Germinal center (tissue), 1 donor: ENCODE measurements at regions not wholly inside any gene's neighbourhood (a gene's known extent, or its start where the extent isn't known, plus 50 kb on each side); places are given as distances from the start of the nearest gene placed in this dataset.

Experiments
- DNase-seq: peaks from one replicate; pipeline ENCODE4 v3.0.0; 2012; ENCODE audit warnings: mixed read lengths, low spot score

DNA sequence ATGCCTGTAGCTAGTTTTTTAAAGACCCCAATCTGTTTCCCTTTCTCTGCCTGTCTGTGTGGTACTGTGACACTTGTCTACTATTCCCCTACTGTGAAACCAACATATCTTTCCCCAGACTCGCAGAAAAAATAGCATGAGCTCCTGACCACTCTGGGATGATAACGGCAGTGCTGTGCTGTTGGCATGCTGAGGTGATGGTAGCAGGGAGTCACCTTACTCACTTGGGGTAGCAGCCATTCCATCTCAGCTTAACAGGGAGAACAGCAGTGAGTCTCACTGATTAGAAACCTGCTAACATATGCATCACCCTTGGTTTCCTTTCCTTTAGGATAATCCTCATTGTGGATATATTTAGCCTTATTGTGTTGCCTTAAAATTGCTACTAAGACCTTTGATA is 469.6 kb upstream of the FZD8 start:
- no peak for DNase-seq

DNA sequence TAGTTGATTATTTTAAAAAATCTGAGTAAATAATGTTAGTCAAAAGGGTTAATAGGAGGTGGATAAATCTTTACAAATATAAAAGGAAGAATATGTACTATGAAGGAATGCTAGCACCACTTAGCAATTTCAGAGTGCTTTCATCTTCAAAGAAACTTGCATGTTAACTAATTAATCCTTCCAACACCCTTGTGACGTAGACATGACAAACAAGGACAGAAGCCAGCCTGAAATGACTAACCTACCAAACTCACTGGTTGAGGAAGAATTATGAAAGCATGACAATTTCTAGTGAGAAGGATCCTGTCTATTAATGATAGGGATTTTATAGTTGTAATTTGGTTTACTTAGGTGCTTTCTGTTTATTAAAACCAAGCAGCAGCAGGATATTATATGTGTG is 468.0 kb upstream of the FZD8 start:
- no peak for DNase-seq

DNA sequence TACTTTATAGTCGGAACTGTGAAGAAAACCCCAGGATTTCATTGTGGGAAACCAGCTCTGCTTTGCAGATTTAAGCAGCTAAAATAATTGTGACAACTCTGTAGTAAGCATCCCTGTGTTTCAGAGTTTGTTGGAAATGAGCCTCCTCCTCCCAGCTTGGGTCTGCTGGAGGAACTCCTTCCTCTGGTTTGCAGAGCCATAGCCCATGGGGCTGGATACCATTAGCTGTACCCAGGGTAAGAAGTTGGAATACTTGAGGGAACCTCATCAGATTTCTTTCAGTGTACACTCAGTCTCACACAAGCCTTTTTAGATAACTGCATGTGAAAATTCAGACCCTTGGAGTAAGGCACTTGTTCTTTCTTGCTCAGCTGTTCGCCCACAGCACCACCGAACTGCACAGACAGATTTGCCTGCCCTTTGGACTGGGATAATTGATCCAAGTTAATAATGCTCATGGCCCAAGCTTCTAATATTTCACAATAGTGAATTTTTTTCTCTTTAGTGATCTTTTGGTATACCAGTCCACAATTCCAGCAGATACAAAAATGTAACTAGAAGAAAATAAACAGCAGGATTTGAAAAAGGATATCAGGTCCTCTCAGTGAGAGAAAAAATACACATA is 467.4 kb upstream of the FZD8 start:
- DNase-seq = no peak

DNA sequence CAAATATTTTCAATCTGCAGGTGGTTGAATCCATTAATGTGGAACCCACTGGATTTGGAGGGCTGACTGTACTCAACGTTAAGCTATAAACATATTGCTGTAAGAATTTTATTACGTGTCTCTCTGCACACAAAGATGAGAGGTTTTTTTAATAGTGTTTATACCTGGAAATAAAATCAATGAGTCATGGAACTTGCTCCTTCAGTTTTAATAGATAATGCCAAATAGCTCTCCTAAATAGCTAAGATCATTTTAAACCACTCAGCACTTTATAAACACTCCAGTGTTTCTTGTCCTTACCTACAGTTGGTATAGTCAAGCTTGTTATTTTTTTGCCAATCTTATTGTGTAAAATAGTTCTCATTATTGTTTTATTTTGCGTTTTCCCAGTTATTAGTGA is 455.6 kb upstream of the FZD8 start:
- no peak for DNase-seq

DNA sequence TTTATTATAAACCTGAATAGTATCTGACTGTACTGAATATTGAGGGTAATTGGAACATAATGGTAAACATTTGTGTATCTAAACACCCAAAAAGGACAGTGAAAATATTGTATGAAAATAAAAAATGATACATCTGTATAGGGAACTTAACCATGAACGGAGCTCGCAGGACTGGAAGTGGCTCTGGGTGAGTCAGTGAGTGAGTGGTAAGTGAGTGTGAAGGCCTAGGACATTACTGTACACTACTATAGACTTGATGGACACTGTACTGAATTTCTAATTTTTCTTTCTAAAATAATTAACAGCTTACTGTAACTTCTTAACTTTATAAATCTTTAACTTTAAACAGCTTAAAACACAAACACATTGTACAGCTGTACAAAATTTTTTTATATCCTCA is 454.5 kb upstream of the FZD8 start:
- no peak for DNase-seq

DNA sequence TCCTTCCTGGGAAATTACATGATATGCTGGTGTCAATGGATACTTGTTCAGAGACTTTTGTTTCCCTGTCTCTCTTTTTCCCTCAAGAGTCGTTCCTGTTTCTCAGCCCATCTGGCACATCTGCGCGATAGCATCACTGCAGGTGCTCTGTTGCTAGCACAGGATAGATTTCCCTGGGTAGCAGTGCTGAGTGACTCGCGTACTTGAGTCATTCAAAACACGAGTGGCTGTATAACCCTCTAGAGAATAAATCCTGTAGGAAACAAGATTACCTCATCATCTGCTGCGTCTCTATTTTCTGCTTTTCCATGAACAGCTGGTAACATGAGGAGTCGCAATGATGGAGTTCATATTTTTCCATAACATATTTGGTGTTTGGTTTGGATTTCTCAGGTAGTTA is 452.0 kb upstream of the FZD8 start:
- DNase-seq = no peak

DNA sequence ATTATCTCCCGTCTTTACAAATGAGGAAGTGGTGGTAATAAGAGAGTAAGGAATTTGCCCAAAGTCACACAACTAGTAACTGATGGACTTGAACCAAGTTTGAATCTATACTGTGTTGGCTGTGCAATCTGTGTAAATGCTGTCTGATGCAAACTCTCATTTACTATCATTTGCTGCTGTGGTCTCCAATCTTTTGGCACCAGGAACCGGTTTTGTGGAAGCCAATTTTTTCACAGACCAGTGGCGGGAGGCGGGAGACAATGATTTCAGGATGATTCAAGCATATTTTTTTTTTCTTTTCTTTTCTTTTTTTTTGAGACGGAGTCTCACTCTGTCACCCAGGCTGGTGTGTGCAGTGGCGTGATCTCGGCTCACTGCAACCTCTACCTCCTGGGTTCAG is 450.0 kb upstream of the FZD8 start:
- no peak for DNase-seq

DNA sequence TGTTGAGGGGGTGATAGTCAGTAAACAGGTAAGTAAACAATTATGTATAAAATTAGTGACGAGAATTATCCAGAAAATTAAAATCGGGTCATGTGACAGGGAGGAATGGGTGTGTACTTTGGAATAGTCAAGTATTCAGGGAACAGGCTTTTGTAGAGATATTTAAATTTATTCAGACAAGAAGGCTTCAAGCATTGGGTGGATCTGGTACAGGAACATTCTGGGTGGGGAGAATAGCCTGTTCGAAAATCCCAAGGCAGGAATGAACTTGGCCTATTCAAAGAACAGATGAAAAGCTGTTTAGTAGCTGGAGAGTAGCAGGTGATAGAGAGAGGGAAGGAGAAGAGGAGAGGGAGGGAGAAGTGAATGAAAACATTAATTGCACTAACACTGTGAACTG is 448.9 kb upstream of the FZD8 start:
- DNase-seq = no peak

DNA sequence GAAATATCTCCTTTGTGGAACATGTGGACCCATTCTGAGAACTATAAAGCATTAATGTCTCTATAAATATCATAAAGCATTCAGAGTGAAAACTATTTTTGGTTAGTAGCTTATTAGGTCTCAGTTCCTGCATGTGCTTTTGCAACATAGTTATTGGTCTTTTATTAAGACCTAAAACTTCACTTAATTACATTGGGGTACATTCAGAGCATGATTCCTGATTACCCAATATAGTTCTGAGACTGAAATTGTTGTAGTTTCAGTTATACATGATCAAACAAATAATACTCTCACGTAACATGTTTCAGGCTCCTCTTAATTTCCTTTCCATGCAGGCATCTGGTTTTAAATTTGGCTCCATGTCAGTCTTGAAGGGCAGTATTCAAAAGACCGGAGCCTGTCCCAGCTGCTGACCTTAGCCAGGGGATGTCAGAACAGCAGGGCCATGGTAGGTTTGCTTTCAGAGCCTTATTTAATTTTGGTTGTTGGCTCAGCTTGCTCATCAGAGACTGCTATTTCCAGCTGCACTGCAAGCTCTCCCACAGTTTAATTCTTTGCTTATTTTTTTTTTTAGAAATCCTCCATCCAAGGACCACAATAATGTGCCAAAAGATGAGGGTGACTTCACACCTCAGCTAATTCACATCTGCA is 447.8 kb upstream of the FZD8 start:
- DNase-seq = no peak

DNA sequence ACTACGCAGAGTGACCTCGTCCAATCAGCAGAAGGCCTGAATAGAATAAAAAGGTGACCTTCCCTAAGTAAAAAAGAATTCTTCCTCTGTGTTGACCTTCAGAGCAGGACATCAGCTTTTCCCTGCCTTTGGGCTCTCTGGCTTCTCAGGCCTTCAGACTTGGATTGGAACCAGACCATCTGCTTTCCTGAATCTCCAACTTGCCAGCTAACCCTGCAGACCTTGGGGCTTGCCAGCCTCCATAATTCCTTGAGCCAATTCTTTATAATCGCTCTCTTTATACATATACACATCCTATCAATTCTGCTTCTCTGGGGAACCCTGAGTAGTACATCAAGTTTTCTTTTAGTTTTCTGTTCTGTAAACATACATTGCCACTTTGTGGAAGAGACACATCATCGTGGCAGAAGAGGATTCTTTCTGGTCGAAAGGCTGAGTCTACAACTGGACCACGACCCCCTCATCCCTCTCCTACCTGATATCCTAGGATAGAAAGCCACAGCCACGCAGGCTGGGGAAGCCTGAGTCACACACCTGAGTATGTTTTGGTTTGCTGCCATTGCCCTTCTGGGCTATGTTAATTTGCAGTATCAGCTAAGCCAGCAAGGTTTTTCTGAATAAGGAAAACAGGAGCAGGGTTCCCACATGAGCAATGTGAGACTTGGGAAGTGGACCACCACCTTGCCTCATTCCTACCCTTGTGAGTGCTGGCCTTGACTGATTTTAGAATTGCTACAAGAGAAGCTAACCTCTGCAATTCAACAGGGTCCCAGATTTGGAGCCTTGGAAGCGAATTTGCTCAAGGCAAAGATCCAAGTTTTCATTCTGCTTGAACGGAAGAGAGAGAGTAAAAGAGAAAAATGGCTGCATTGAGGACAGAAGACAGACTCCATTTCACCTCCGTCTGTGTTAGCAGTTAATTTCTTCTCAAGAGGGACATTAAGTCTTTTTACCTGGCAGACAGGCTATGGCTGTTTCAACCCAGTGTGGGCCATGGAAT is 445.2 kb upstream of the FZD8 start:
- no peak for DNase-seq

DNA sequence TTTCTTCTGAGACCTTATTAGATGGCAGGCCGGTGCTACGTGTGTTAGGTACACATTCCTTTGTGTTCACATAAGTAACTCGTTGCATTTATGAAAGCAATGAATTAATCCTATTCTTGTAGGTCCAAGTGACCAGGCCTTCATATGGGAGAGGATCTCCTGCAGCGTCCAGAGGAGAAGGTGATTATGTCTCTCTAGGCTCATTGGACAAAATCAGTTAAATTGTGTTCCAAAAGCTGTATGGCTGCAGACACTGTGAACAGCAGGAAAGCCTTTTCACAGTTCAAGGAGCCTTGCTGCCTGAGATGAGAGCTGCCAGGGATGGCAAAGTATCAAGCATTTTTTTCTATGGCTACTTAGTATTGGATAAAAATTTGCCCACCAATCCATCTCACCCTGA is 433.1 kb upstream of the FZD8 start:
- no peak for DNase-seq

DNA sequence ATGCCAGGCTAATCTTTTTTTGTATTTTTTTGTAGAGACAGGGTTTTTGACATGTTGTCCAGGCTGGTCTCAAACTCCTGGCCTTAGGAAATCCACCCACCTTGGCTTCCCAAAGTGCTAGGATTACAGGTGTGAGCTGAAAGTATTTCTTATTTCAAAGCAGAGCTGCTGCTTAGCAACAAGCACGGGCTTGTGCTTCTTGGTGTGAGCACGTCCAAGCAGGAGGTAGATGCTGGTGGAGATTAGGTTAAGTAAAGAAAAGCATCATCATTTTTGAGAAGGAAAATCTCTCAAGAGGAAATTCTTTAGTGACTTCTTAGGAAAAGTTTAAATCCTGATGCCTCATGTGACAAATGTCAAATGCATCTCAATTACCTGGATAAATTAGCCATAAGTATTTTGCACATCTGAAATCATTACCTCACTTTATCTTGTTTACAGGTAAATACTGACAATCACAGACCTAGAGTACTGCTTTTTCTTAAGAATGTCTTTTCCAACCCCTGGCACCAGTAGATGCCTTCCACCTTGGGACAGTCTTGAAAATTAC is 431.8 kb upstream of the FZD8 start:
- no peak for DNase-seq

DNA sequence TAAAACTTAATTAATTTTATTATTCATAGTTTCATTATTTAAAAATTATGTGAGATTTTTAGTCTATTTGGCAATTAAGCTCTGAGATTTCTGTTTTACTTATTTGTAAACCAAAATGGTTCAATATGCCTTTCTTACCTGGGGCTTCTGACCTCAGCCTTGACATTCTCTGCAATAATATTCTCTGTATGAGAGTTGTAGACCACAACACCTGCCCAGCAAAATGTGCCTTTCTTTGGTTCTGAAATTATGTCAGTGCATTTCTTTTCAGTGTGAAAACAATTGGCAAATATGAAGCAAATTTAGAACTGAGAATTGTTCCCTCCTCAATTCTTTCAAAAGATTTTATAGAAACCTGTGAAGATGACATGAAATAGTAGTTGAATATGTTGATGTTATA is 426.4 kb upstream of the FZD8 start:
- DNase-seq = no peak

DNA sequence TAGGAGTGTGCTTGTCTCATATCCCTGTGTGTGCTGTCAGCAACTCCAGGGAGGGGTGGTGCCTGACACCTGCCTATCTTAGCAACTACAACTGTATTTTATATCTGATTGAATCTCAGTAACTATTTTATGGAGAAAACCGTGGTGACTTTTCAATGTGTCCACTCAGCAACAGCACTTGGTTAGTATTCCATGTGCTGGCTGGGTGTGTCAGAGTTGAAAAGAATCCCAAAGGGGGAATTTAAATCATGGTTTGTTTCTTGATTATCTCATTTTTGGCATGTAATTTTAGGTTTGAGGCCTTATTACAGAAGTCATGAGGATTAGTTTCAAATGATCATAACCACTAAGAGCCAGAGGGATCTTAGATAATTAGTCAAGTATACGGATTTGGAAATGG is 425.7 kb upstream of the FZD8 start:
- no peak for DNase-seq

DNA sequence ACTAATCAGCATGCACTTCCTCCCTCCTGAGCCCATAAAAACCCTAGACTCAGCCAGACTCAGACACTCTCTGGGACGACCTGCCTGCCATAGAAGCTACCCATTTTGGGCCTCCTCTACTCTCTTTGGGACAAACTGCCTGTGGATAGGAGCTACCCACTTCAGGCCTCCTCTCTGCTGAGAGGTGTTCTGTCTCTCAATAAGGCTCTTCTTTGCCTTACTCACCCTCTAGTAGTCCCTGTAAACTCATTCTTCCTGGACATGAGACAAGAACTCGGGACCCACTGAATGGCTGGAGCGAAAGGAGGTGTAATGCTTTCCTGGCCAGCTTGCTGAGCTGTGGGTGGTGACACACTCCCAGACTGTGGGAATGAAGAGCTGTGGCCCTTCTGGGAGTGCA is 424.8 kb upstream of the FZD8 start:
- no peak for DNase-seq

DNA sequence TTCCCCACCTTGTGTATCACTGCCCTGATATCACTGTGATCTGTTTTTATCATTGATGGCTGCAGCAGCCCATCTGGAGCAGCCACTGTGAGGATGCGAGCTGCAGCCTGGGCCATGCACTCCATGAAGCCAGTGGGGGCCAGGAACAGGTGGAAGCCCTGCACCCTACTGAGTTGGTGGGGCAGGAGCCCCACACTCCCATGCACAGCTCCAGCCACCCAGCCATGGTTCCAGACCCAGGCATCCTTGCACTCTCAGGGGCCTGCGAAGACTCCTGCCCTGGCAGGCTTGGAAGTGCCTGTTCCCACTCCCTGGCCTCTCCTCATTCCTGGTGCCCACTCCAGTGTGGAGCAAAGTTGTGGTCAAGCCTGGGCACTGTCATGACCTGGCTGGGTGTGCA is 424.0 kb upstream of the FZD8 start:
- DNase-seq = no peak

DNA sequence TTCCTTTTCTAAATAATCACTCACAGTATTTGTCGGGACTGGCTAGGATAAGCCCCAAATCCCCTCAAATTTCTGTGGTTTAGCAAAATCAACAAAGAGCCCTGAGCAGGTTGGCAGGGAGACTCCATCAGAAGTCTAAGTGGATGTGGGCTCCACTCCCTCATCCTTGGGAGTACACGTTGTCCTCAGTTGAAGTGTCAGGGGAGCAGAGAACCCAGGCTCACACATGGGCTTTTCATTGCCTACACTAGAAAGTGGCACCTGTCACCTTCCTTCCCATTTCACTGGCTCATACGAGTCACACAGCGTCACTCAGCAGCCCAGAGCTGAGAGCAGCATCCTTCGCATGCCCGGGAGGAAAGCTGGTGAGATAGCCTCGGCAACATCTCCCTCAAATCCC is 421.3 kb upstream of the FZD8 start:
- DNase-seq = no peak

DNA sequence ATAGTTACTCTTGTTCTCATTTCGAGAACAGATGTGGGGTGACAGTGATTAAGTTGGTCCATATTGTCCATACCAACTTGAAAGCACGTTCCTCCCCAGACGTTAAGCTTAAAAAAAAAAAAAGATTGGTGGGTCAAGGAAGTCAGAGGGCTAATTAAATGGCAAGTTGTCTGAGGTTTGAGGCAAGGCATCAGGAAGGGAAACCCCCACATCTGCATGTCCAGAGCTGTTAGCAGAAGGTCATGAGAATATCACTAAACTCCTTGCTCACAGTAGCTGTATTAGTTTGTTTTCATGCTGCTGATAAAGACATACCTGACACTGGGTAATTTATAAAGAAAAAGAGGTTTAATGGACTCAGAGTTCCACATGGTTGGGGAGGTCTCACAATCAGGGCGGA is 415.6 kb upstream of the FZD8 start:
- no peak for DNase-seq

DNA sequence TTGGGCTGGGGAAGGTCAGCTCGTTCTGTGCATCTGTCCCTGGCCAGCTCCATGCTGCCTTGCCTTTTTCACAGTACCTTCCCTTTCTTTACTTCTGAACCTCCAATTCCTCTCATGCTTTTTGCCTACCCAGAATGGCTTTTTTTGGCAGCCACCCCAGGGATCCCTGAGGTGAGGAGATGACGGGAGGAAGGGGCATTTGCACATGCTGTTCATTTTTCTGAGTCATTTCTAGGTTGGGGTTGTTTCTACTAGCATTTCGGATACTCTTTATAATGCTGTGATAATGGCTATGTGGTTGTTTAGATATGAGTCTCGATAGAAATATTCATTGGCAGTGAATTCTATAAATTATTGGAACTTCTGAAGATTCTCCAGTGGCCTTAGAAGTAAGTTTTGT is 415.1 kb upstream of the FZD8 start:
- DNase-seq = no peak

DNA sequence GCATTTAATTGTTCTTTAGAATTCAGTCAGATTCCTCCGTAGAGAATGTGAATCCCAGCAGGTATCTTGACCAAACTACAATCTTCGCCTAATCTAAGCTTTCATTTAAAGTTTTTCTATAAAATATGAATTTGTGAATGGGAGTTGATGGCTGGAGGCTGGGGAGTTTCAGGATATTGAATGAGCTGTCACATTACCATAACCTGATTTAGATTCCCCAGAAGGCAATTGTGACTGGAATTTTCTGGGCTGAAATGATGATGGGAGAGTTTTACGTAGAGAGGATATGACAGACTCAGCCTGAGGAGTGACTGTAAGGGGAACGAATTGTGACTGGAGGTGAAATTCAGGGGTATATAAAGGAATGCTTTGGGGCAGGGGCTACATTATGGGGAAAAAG is 411.7 kb upstream of the FZD8 start:
- DNase-seq = no peak

DNA sequence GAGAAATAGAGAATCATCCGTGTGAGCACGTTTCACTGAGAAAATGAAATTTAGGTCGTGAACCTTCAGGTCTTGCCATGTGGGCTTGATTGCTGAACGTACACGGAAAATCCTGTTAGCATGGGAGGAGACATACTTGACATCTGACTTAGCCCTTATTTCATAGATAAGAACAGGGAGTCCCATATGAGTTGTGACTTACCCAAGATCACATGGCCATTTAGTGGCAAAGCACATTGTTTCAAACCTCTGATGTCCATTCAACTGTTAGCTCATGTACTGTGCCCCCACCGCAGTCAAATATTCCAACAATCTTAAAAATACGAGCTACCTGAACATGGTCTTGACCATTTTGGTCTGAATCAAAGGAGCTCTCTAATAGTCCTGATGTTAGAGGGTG is 411.2 kb upstream of the FZD8 start:
- no peak for DNase-seq

DNA sequence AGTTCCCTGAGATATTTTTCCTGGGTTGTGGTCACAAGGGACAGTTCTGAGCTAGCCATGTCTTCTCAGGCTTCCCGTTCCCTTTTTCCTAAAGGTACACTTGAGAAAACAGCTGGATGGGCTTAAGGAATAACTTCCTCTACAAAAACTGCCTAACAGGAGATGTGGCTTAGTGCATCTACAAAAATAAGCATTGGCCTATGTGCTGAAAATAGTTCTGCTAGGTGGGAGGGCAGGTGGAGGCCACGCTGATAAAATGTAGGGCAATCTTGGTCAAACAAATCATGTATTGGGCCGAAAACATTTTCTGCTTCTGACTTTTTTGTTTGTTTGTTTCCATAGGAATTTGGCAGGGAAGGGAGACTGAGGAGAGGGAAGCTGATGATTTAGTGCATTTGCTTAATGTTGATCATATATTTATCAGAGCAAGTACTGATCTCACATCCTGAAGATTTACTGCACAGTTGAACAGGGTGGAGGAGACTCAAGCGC is 409.4 kb upstream of the FZD8 start:
- no peak for DNase-seq
